ENCODE measurements at regions not wholly inside any gene's neighbourhood (a gene's known extent, or its start where the extent isn't known, plus 50 kb on each side); places are given as distances from the start of the nearest gene placed in this dataset.

DNA sequence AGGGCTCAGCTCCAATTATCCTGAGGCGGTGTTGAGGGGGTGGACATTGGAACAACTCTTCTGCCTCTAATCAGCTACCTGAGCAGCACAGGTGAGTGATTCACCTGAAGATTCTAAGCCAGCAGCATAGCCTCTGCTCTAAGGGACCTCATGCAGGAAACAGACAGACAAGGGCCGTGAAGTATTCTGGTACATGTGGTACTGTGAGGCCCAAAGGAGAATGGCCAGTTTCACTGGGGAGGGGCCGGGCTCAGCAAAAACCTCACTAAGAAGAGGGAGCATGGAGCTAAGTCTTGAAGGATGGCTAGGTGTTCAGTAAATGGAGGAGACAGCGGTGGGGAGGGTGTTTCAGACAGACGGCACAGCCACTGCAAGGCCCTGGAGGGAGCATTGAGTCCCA, 58.5 kb upstream of the CCDC167 start:
- TF ChIP-seq POLR2A (IDR thresholded peaks at IDR 0.05; ENCODE audit: extremely low read depth, insufficient read length) = no peak
- TF ChIP-seq, protein P1, sequence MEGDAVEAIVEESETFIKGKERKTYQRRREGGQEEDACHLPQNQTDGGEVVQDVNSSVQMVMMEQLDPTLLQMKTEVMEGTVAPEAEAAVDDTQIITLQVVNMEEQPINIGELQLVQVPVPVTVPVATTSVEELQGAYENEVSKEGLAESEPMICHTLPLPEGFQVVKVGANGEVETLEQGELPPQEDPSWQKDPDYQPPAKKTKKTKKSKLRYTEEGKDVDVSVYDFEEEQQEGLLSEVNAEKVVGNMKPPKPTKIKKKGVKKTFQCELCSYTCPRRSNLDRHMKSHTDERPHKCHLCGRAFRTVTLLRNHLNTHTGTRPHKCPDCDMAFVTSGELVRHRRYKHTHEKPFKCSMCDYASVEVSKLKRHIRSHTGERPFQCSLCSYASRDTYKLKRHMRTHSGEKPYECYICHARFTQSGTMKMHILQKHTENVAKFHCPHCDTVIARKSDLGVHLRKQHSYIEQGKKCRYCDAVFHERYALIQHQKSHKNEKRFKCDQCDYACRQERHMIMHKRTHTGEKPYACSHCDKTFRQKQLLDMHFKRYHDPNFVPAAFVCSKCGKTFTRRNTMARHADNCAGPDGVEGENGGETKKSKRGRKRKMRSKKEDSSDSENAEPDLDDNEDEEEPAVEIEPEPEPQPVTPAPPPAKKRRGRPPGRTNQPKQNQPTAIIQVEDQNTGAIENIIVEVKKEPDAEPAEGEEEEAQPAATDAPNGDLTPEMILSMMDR (IDR thresholded peaks at IDR 0.05; ENCODE audit: low read depth, low read length) = no peak

Measured in NB4 (cell line).